Choroid plexus epithelial cell (primary cell): ENCODE measurements at regions not wholly inside any gene's neighbourhood (a gene's known extent, or its start where the extent isn't known, plus 50 kb on each side); places are given as distances from the start of the nearest gene placed in this dataset.
"Not testable (repeated sequence)": the region's sequence is repeated elsewhere in the genome, so short reads cannot be mapped to it uniquely, and the experiment has no call there.

Experiments used
- DNase-seq: peaks from one replicate; pipeline ENCODE4 v3.0.0-alpha.2; 2010; ENCODE audit warnings: low read depth
- H3K4me3 ChIP-seq: 2 replicates; pipeline ENCODE4 v1.5.1; 2011; ENCODE audit warnings: low read depth, mild to moderate bottlenecking, control low read depth, low read length, moderate library complexity
- TF ChIP-seq, protein P1 (sequence below): conservative IDR thresholded peaks from 2 replicates; pipeline ENCODE4 v1.5.1; 2011; ENCODE audit warnings: low read depth, mild to moderate bottlenecking, control low read depth, inconsistent platforms, low read length, moderate library complexity

DNA sequence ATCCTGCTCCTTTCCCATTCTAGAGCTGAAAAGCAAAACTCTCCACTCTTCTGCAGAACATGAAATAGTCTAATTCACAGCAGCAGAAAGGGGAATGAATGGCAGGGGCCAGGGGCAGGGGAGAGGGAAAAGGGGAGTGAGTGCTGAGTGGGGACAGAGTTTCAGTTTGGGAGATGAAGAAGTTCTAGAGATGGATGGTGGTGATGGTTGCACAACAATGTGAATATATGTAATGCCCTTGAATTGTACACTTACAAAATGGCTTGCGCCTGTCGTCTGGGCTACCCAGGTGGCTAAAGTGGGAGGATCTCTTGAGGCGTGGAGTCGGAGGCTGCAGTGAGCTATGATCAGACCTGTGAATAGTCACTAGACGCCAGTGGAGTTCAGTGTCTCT is 78.5 kb upstream of the MEF2A start:
- TF ChIP-seq, protein P1, sequence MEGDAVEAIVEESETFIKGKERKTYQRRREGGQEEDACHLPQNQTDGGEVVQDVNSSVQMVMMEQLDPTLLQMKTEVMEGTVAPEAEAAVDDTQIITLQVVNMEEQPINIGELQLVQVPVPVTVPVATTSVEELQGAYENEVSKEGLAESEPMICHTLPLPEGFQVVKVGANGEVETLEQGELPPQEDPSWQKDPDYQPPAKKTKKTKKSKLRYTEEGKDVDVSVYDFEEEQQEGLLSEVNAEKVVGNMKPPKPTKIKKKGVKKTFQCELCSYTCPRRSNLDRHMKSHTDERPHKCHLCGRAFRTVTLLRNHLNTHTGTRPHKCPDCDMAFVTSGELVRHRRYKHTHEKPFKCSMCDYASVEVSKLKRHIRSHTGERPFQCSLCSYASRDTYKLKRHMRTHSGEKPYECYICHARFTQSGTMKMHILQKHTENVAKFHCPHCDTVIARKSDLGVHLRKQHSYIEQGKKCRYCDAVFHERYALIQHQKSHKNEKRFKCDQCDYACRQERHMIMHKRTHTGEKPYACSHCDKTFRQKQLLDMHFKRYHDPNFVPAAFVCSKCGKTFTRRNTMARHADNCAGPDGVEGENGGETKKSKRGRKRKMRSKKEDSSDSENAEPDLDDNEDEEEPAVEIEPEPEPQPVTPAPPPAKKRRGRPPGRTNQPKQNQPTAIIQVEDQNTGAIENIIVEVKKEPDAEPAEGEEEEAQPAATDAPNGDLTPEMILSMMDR, result no peak
- no peak for DNase-seq
- no peak overlapping the region for H3K4me3 ChIP-seq

- TF ChIP-seq, protein P1, result no peak
- no peak for DNase-seq
- H3K4me3 ChIP-seq, result no peak overlapping the region
Observed at GRCh38 chr15:99492275-99492674, 73.5 kb upstream of the MEF2A start.

GRCh38 chr15:99492716-99493115 is 73.1 kb upstream of the MEF2A start:
- no peak overlapping the region for H3K4me3 ChIP-seq
- DNase-seq, result no peak
- TF ChIP-seq, protein P1, result no peak

DNA sequence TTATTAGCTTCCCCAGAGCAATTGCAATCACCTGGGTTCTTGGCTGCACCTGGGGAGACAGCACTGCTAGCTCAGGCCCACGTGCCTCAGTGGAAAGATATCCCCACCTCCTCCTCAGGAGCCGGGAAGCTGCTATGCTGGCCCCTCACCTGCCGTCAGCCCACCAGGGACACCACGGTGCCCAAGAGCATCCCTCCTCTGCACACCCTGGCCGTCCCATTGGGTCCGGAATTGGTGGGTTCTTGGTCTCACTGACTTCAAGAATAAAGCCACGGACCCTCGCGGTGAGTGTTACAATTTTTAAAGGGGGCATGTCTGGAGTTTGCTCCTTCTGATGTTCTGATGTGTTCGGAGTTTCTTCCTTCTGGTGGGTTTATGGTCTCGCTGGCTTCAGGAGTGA is 72.3 kb upstream of the MEF2A start:
- TF ChIP-seq, protein P1, result no peak
- no peak for DNase-seq

GRCh38 chr15:99494536-99495233 is 71.1 kb upstream of the MEF2A start:
- DNase-seq, H3K4me3 ChIP-seq: not testable (repeated sequence)

More for the DNA sequence above, 72.3 kb upstream of the MEF2A start:
- H3K4me3 ChIP-seq, result no peak overlapping the region

- TF ChIP-seq, protein P1, result no peak
- no peak overlapping the region for H3K4me3 ChIP-seq
- DNase-seq, result peak; percentile 29
Observed at GRCh38 chr15:99495430-99496301, 70.1 kb upstream of the MEF2A start.

- DNase-seq, result no peak
- no peak overlapping the region for H3K4me3 ChIP-seq
- TF ChIP-seq, protein P1, result no peak
Observed at GRCh38 chr15:99496302-99496629, 69.5 kb upstream of the MEF2A start.
